NK-92 (cell line): ENCODE measurements at regions not wholly inside any gene's neighbourhood (a gene's known extent, or its start where the extent isn't known, plus 50 kb on each side); places are given as distances from the start of the nearest gene placed in this dataset.

Experiments used
- DNase-seq: peaks from one replicate; lab custom pipeline; 2025; ENCODE audit not compliant: unreplicated experiment; lab: John Stamatoyannopoulos, UW

- DNase-seq, result no peak
Measured at GRCh38 chr20:40188319-40188718, 500.7 kb downstream of the MAFB start.

GRCh38 chr20:40186826-40187225, 502.2 kb downstream of the MAFB start:
- DNase-seq, result no peak

- DNase-seq, result no peak
Measured at GRCh38 chr20:40181676-40182075, 507.4 kb downstream of the MAFB start.

- no peak for DNase-seq
Measured at GRCh38 chr20:40176098-40176841, 512.8 kb downstream of the MAFB start.

- no peak for DNase-seq
Measured at GRCh38 chr20:40175296-40175695, 513.7 kb downstream of the MAFB start.

- no peak for DNase-seq
Measured at GRCh38 chr20:40173872-40174271, 515.2 kb downstream of the MAFB start.

DNA sequence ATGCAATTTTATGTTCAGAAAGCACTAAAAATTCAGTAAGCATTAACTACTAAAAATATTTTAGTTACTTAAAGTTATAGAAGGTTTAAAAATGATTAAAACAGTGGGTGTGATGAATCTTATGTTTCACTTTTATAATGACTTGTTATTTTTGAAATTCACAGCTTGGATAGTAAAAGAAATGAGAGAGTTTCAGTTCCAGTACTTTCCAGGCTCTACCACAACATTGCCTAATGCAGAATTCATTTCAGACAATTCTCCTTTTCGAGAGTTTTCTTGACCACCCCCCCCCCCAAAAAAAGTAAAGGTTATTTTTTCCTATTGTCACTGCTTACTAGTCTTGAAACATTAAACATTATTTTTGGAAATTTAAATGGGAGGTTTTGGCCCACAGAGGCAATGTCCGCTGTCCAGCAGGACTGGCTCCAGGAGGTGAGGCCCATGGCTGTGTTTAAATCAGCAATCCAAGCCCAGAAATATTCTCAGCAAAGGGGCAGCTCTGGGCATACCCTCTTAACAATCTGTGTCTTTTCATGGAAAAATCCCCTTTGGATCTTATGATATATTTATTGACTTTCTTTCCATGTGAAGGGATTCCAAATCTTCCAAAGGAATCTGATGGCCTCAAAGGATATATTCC, 519.9 kb downstream of the MAFB start:
- DNase-seq, result no peak

DNA sequence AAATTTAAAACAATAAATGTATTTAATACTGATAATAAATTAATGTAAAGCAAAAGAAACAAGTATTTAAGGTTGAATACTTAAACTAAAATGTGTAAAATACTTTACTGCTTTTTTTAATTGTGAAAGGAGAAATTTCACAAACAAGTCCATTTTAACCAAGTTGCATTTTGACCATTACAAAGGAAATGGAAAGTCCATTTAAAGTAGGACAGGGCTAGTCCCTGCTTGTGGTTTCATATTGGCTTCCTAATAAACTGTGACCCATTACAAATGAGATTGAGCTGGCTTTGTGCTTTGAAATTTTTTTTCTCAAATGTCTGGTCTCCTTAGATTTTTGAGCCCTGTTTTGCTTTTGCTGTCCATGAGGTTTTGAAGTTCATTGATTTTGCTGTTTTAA, 527.6 kb downstream of the MAFB start:
- DNase-seq, result no peak

- DNase-seq, result no peak
Measured at GRCh38 chr20:40160097-40160550, 528.9 kb downstream of the MAFB start.

DNA sequence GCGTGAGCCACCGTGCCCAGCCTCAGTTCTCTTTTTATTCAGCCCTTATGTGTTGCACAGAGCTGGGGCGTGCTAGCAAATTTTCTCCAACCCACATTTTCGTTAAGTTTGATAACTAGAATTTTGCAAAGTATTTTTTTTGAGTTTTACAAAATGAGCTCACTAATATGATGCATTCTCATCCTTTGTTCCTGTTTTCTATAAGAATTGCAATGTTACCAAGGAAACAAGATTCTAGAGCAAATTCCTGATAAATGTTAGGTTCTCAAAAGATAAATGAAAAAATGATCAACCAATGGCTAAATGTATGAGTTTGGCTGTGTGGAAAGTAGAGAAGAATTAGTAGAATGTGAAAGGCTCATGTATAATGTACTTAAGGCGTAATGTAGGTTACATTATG, 529.8 kb downstream of the MAFB start:
- DNase-seq, result no peak

GRCh38 chr20:40156600-40157317, 532.3 kb downstream of the MAFB start:
- no peak for DNase-seq

DNA sequence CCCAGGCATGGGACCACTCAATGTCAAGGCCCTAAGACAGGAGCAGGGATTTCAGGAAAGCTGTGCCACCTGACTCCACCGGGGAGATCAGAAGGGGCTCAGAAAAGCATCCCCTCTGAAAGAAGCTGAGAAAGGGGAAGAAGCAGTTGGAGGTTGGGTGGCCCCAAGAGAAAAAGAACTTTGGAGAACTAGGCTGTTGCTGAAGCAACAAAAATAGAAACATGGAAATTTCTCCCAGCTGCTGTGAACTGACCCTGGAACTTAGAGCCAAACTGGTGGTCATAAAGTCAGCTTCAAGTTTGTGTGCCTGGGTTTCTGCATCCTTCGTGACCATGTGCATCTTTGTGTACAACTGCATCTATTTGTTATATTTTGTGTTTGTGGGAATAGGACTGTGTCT, 534.5 kb downstream of the MAFB start:
- no peak for DNase-seq

- no peak for DNase-seq
Measured at GRCh38 chr20:40148886-40149285, 540.1 kb downstream of the MAFB start.

GRCh38 chr20:40146071-40146470, 543.0 kb downstream of the MAFB start:
- no peak for DNase-seq

DNA sequence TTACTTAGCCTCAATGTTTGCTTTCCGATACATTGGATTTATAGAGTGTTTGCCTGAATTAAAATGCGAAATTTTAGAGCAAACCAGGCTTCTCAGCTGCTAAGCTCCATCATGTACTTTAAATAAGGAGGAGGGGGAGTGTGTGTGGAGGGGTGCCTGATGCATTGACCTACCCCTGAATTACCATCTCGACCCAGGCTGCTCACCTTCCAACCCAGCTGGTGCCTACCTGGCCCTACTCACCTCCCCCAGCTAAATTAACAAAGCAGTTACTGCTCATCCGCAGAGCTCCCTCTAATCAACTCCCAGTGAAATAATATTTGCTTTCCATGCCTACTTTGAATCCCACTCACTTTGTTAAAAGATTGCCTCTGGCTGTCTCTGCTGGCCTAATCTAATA, 544.5 kb downstream of the MAFB start:
- DNase-seq, result no peak

GRCh38 chr20:40134176-40134575, 554.9 kb downstream of the MAFB start:
- DNase-seq, result no peak

DNA sequence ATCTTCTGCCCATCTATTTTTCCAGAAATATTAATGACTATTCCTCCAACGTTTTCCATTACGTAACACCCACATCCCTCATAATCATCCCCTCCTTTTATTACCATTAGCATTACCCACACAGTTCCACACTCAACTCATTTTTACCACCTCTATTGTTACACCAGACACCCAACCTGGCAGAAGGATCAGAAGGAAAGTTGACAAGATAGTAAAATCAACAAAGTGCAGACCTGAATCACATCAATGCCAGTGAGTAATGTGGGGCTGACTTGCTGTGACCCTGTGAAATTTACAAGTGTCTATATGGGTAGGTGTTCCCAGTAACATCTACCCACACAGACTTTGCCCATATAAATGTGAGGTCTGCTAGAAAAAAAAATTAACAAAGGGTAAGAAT, 568.2 kb downstream of the MAFB start:
- DNase-seq, result no peak

DNA sequence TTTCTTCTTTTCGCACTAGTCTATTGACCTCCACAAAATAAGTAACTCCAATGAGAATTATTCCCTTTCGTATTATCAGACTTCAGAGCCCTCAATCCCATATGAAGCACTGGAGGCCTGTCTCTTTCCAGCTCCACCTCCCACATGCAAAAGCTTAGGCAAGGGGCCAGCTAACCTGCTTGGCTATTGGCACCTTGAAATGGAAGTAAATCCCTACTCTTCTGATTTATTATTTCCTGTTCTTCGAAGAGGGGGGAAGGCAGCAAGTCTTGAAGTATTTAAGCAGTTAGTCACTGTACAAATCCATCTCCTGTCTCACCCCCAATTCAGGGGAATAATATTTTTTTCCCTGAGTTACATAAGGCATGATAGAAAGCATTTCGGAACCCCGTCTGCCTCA, 577.8 kb downstream of the MAFB start:
- no peak for DNase-seq

- DNase-seq, result no peak
Measured at GRCh38 chr20:40110311-40110831, 578.7 kb downstream of the MAFB start.

GRCh38 chr20:40109136-40109535, 579.9 kb downstream of the MAFB start:
- DNase-seq, result no peak

DNA sequence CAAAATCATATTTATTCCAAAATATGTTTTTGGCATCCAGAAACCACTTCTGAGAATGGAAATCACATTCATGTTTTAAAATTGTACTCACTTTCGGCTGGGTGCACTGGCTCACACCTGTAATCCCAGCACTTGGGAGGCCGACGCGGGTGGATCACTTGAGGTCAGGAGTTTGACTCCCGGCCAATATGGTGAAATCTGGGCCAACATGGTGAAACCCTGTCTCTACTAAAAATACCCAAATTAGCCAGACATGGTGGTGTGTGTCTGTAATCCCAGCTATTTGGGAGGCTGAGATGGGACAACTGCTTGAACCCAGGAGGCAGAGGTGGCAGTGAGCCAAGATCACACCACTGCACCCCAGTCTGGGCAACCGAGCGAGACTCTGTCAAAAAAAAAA, 580.7 kb downstream of the MAFB start:
- DNase-seq, result no peak

DNA sequence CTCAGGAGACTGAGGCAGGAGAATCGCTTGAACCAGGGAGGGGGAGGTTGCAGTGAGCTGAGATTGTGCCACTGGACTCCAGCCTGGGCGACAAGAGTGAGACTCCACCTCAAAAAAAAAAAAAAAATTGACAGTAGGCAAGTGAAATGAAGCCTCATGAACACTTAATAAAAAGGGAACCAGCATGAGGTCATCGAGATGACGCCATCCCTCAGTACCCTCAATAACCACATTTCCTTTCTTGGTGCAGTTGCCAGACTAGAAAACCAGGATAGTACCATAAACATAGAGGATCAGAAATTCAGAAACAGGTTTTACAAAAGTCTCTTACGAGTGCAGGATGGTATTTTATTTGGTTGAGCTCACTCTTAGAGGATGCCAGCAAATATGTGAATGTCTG, 584.1 kb downstream of the MAFB start:
- DNase-seq, result no peak
